GM12864 (cell line): ENCODE measurements at regions not wholly inside any gene's neighbourhood (a gene's known extent, or its start where the extent isn't known, plus 50 kb on each side); places are given as distances from the start of the nearest gene placed in this dataset.

Experiments used
- DNase-seq: peaks from one replicate; pipeline ENCODE4 v3.0.0-alpha.2; 2011; ENCODE audit warnings: low read depth
- H3K4me3 ChIP-seq: 2 replicates; pipeline ENCODE4 v1.5.1; 2011; ENCODE audit warnings: mild to moderate bottlenecking, low read depth, low read length, control low read depth
- TF ChIP-seq, protein P1 (sequence below): IDR thresholded peaks from 2 replicates; pipeline ENCODE4 v1.5.1; 2011; ENCODE audit warnings: low read depth, mild to moderate bottlenecking, moderate library complexity, low read length, control low read depth, inconsistent platforms; ENCODE audit errors: missing control alignments

GRCh38 chr5:89968958-89969381 lies 440.6 kb downstream of the CETN3 start:
- no peak for DNase-seq
- H3K4me3 ChIP-seq = no peak overlapping the region
- TF ChIP-seq, protein P1, sequence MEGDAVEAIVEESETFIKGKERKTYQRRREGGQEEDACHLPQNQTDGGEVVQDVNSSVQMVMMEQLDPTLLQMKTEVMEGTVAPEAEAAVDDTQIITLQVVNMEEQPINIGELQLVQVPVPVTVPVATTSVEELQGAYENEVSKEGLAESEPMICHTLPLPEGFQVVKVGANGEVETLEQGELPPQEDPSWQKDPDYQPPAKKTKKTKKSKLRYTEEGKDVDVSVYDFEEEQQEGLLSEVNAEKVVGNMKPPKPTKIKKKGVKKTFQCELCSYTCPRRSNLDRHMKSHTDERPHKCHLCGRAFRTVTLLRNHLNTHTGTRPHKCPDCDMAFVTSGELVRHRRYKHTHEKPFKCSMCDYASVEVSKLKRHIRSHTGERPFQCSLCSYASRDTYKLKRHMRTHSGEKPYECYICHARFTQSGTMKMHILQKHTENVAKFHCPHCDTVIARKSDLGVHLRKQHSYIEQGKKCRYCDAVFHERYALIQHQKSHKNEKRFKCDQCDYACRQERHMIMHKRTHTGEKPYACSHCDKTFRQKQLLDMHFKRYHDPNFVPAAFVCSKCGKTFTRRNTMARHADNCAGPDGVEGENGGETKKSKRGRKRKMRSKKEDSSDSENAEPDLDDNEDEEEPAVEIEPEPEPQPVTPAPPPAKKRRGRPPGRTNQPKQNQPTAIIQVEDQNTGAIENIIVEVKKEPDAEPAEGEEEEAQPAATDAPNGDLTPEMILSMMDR = no peak

GRCh38 chr5:89967771-89968444 lies 441.6 kb downstream of the CETN3 start:
- H3K4me3 ChIP-seq = no peak overlapping the region

GRCh38 chr5:89956838-89957237 lies 452.7 kb downstream of the CETN3 start:
- DNase-seq = no peak
- TF ChIP-seq, protein P1 = no peak
- H3K4me3 ChIP-seq = no peak overlapping the region

More at GRCh38 chr5:89967771-89968444, 441.6 kb downstream of the CETN3 start:
- DNase-seq = no peak
- TF ChIP-seq, protein P1 = no peak

DNA sequence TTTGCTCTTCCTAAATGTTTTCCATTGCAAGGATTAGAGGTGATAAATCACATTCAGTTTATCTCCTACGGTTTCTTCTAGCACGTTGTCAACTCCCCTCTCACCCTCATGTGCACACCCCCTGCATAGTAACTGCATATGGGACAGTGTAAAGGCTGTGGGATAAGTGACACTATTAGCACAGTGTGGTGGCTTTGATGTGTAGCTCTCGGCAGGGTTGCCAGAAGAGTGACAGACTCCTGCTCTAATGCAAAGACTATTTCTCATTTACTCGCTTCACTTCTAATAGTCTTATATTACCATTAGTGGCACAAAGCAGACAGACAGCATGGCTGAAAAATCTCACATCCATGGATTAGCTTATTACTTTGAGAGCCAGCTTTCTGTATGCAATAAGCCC lies 454.6 kb downstream of the CETN3 start:
- no peak overlapping the region for H3K4me3 ChIP-seq
- TF ChIP-seq, protein P1 = no peak
- no peak for DNase-seq

GRCh38 chr5:89951876-89952275 lies 457.7 kb downstream of the CETN3 start:
- no peak overlapping the region for H3K4me3 ChIP-seq
- no peak for DNase-seq
- TF ChIP-seq, protein P1 = no peak

DNA sequence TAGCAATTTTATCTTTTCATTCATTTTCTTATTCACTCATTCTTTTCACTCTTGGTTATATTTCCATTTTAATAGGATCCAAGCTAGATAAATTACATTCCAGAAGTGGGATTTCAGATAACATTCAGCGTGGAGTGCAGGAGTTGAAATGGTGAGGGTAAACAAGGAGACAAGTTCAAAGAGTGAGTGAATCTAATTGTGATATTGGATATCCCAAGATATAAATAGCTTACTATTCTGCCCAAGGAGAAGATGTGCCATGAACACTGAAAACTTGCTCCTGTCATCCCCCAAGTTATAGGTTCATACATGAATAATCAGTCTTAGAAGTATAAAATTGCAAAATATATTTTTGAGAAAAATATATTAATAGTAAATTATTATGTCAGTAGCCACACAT lies 459.3 kb downstream of the CETN3 start:
- TF ChIP-seq, protein P1 = no peak
- no peak overlapping the region for H3K4me3 ChIP-seq
- DNase-seq = no peak

- H3K4me3 ChIP-seq = no peak overlapping the region
- peak; percentile 12 for DNase-seq
- TF ChIP-seq, protein P1 = no peak
Measured at GRCh38 chr5:89948977-89949376, 460.6 kb downstream of the CETN3 start.
